Mammary epithelial cell (primary cell): ENCODE measurements at regions not wholly inside any gene's neighbourhood (a gene's known extent, or its start where the extent isn't known, plus 50 kb on each side); places are given as distances from the start of the nearest gene placed in this dataset.

ENCODE experiments used
- EZH2 ChIP-seq: IDR thresholded peaks from 2 replicates; pipeline ENCODE4 v1.6.1; 2012; ENCODE audit warnings: low read length, inconsistent platforms, borderline replicate concordance
- TF ChIP-seq, protein P1 (sequence below), 2 donors: IDR thresholded peaks in 1 of 2; conservative IDR thresholded peaks in 1 of 2; 2 replicates each; pipeline ENCODE4 v1.5.1; 2011 to 2012; ENCODE audit warnings: inconsistent platforms in 2 of 2, low read length in 2 of 2, mild to moderate bottlenecking in 2 of 2, control low read depth in 1 of 2, low read depth in 1 of 2; ENCODE audit not compliant: insufficient read depth in 1 of 2; ENCODE audit errors: extremely low read depth in 1 of 2

DNA sequence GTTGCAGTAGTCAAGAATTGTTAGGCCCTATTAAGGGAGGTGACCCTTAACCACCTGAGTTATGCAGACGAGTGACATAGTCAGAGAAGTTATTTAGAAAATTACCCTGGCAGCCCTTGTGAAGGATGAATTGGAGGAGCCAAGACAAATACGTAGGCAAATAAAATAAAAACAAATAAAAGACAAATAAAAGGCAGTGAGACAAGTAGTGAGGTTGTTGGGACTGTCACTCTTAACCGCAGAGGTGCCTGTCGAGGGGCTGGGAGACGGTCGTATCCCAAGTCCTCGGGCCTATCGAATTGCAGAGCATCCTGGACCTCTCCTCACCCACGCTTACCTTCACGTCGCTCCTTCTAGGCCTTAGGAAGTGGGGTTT is 58.0 kb upstream of the ZC4H2 start:
- TF ChIP-seq, protein P1, sequence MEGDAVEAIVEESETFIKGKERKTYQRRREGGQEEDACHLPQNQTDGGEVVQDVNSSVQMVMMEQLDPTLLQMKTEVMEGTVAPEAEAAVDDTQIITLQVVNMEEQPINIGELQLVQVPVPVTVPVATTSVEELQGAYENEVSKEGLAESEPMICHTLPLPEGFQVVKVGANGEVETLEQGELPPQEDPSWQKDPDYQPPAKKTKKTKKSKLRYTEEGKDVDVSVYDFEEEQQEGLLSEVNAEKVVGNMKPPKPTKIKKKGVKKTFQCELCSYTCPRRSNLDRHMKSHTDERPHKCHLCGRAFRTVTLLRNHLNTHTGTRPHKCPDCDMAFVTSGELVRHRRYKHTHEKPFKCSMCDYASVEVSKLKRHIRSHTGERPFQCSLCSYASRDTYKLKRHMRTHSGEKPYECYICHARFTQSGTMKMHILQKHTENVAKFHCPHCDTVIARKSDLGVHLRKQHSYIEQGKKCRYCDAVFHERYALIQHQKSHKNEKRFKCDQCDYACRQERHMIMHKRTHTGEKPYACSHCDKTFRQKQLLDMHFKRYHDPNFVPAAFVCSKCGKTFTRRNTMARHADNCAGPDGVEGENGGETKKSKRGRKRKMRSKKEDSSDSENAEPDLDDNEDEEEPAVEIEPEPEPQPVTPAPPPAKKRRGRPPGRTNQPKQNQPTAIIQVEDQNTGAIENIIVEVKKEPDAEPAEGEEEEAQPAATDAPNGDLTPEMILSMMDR (conservative IDR thresholded peaks at IDR 0.05 in 1 of 2, IDR thresholded peaks at IDR 0.05 in 1 of 2; ENCODE audit: extremely low read depth in 1 of 2, insufficient read depth in 1 of 2, low read depth in 1 of 2, low read length in 2 of 2) = no peak
- no peak for TF ChIP-seq EZH2
